K562 (cell line): ENCODE measurements at regions not wholly inside any gene's neighbourhood (a gene's known extent, or its start where the extent isn't known, plus 50 kb on each side); places are given as distances from the start of the nearest gene placed in this dataset.
A peak's percentile ranks its signal among the peaks of the same experiment; 100 is the strongest.

Experiments
- ATAC-seq: fragments of 200-7000 bp; cut with Tn5 transposase; 3 replicates; pipeline ENCODE4 v1.9.1; 2020; ENCODE audit warnings: moderate library complexity
- BruUV-seq: library from RNA; stranded (reverse); fragments of 400-500 nt; replicated peaks from 2 replicates; lab custom pipeline; 2021; lab: Mats Ljungman, UMichigan
- CTCF ChIA-PET: fragments of 300-600 bp; formaldehyde crosslinking; extraction: SDS; loops from one replicate; lab custom pipeline; 2021; ENCODE audit warnings: low intra/inter-chr PET ratio; lab: Yijun Ruan, JAX
- POLR2A ChIA-PET: fragments of 300-600, 350-650 bp; sonication (Branson Sonifier 250); formaldehyde crosslinking; extraction: SDS; loops from one replicate; lab custom pipeline; 2021; ENCODE audit warnings: antibody characterized with exemption, inconsistent platforms; lab: Yijun Ruan, JAX
- DNase-seq, 4 experiments: peaks; one replicate each; pipeline versions ENCODE4 v3.0.0 to v3.0.0-alpha.2; 2011 to 2018; ENCODE audit warnings: low spot score in 3 of 4, mixed read lengths in 3 of 4; ENCODE audit errors: extremely low read depth in 1 of 4
- FAIRE-seq: peaks from 2 replicates; lab custom pipeline; 2011; peaks lifted over from hg19 to GRCh38; lab: Jason Lieb, UNC
- H2AFZ ChIP-seq: 2 replicates; pipeline ENCODE4 v1.6.0; 2011; ENCODE audit warnings: low read depth, low read length, control low read depth, inconsistent platforms
- H3K27ac ChIP-seq: fragments of 200-600 bp; 3 replicates; pipeline ENCODE4 v1.8.0; 2011; ENCODE audit warnings: low read depth, mild to moderate bottlenecking, control low read depth, inconsistent platforms, low read length, moderate library complexity, mixed read lengths; ENCODE audit errors: extremely low read depth
- H3K27me3 ChIP-seq, 2 experiments: fragments of 300-600 bp in 1 of 2; 2 replicates in 1 of 2; 3 replicates in 1 of 2; pipeline versions ENCODE4 v1.6.0 to v1.8.0; 2011; ENCODE audit warnings: inconsistent platforms in 2 of 2, low read length in 2 of 2, mild to moderate bottlenecking in 1 of 2, mixed read lengths in 1 of 2, moderate library complexity in 1 of 2; ENCODE audit not compliant: control insufficient read depth in 2 of 2, insufficient read depth in 2 of 2
- H3K36me3 ChIP-seq: fragments of 300-600 bp; 3 replicates; pipeline ENCODE4 v1.8.0; 2011; ENCODE audit warnings: mild to moderate bottlenecking, low read length, inconsistent platforms; ENCODE audit not compliant: control insufficient read depth, insufficient read depth
- H3K4me1 ChIP-seq, 2 experiments: fragments of 200-600 bp in 1 of 2; replicated peaks in 1 of 2; 2 replicates in 1 of 2; 3 replicates in 1 of 2; pipeline versions ENCODE4 v1.5.1 to v1.8.0; 2011; ENCODE audit warnings: inconsistent platforms in 2 of 2, low read length in 2 of 2, mild to moderate bottlenecking in 1 of 2, mixed read lengths in 1 of 2, moderate library complexity in 1 of 2; ENCODE audit not compliant: control insufficient read depth in 2 of 2, insufficient read depth in 2 of 2
- H3K4me2 ChIP-seq: 2 replicates; pipeline ENCODE4 v1.6.1; 2011; ENCODE audit warnings: low read length, control low read depth, inconsistent platforms, mixed read lengths; ENCODE audit not compliant: insufficient read depth
- H3K4me3 ChIP-seq: fragments of 200-600 bp; sonication (generic), shearing (Covaris generic); 2 replicates; pipeline ENCODE4 v1.5.1; 2016; ENCODE audit warnings: control low read depth, inconsistent platforms
- H3K79me2 ChIP-seq: fragments of 200-600 bp; 3 replicates; pipeline ENCODE4 v1.8.0; 2011; ENCODE audit warnings: low read length, inconsistent platforms; ENCODE audit not compliant: control insufficient read depth, insufficient read depth
- H3K9ac ChIP-seq, 2 experiments: 2 replicates each; pipeline versions ENCODE4 v1.6.0 to v1.6.1; 2011; ENCODE audit warnings: low read depth in 2 of 2, low read length in 2 of 2, control low read depth in 1 of 2, inconsistent platforms in 1 of 2, mild to moderate bottlenecking in 1 of 2, mixed read lengths in 1 of 2; ENCODE audit not compliant: insufficient read depth in 1 of 2
- H3K9me1 ChIP-seq: one replicate; pipeline ENCODE4 v1.6.0; 2011; ENCODE audit warnings: inconsistent platforms, mild to moderate bottlenecking, low read length, moderate library complexity; ENCODE audit not compliant: control insufficient read depth, insufficient read depth
- H3K9me3 ChIP-seq: replicated peaks from 2 replicates; pipeline ENCODE4 v1.5.1; 2011; ENCODE audit warnings: low read depth, low read length, inconsistent platforms; ENCODE audit not compliant: control insufficient read depth, insufficient read depth
- H4K20me1 ChIP-seq: replicated peaks from 2 replicates; pipeline ENCODE4 v1.6.1; 2011; ENCODE audit warnings: low read length, inconsistent platforms, mixed read lengths; ENCODE audit not compliant: control insufficient read depth, insufficient read depth
- CBX1 ChIP-seq: sonication (generic); IDR thresholded peaks from 2 replicates; pipeline ENCODE4 v1.6.1; 2016; ENCODE audit warnings: antibody characterized with exemption, low read depth, mild to moderate bottlenecking
- EWSR1 ChIP-seq: fragments of 450-650 bp; IDR thresholded peaks from 2 replicates; pipeline ENCODE4 v1.6.1; 2018; ENCODE audit warnings: borderline replicate concordance, mild to moderate bottlenecking, low read depth, moderate library complexity; ENCODE audit not compliant: partially characterized antibody
- KAT8 ChIP-seq: fragments of 450-650 bp; IDR thresholded peaks from 2 replicates; pipeline ENCODE4 v1.6.1; 2016; ENCODE audit warnings: low read depth, mild to moderate bottlenecking
- TAL1 ChIP-seq: fragments of 450-650 bp; IDR thresholded peaks from 2 replicates; pipeline ENCODE4 v1.6.1; 2016; ENCODE audit warnings: mild to moderate bottlenecking
- WGBS: fragments of 100-300 bp; shearing (Covaris generic); methylation state at CpG from one replicate; pipeline ENCODE4 v1.1.6; 2016; ENCODE audit warnings: low coverage, mixed read lengths; ENCODE audit not compliant: insufficient coverage; ENCODE audit errors: missing lambda C conversion rate; 5-methylcytosine and 5-hydroxymethylcytosine counted together
- in situ Hi-C: fragments of 300-500 bp; cut with MboI; formaldehyde crosslinking; loops from 4 replicates; pipeline ENCODE4 v1.15.0; 2018; ENCODE audit warnings: inconsistent platforms, mixed read lengths
- intact Hi-C: fragments of 100-400 bp; cut with micrococcal nuclease; formaldehyde crosslinking; loops from 2 replicates; pipeline ENCODE4 v1.14.2; 2022
- TF ChIP-seq, protein P1 (sequence below), 3 experiments: fragments of 200-800 bp in 1 of 3; fragments of 250-450 bp in 1 of 3; fragments of 450-650 bp in 1 of 3; sonication (Bioruptor Pico) in 1 of 3; sonication (Bioruptor generic) in 1 of 3; formaldehyde crosslinking in 1 of 3; IDR thresholded peaks; 2 replicates each; pipeline versions ENCODE4 v1.6.1 to v1.8.0; 2016 to 2022; ENCODE audit warnings: mild to moderate bottlenecking in 2 of 3, missing genetic modification characterization in 2 of 3, missing compliant biosample characterization in 1 of 3, moderate library complexity in 1 of 3
- TF ChIP-seq, protein P2 (sequence below): sonication (generic); formaldehyde crosslinking; IDR thresholded peaks from 2 replicates; pipeline ENCODE4 v1.8.0; 2022; ENCODE audit warnings: mild to moderate bottlenecking, missing genetic modification reagents

DNA sequence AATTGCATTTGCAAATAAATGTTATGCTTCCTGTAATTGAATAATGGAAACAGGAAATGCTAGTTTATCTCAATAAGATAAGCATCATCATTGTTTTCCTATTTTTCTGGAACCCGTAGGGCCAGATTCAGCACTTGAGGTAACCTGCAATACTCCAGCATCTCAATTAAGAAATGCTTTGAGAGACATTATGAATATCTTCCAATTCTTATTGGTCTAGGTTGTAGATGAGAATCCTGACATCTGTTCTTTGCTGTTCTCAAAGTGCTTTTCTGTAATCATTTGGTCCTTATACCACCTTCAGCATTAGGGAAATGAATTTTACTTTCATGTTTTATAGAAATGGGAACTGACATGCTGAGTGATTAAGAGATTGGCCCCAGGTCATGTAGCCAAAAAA is 428.3 kb downstream of the CBLN4 start:
- CTCF ChIA-PET = no interaction called here
- in situ Hi-C loops = no loop called here
- no peak overlapping the region for H3K4me3 ChIP-seq
- H3K79me2 ChIP-seq = no peaks in the 10 kb centered on the region
- POLR2A ChIA-PET = no interaction called here
- WGBS = 0% methylated on average over 1 of the region's 1 CpG
- H3K36me3 ChIP-seq = no peaks in the 10 kb centered on the region
- no peak for DNase-seq
- no peaks in the 10 kb centered on the region for H3K4me1 ChIP-seq
- TF ChIP-seq TAL1 = no peak
- TF ChIP-seq, protein P1, sequence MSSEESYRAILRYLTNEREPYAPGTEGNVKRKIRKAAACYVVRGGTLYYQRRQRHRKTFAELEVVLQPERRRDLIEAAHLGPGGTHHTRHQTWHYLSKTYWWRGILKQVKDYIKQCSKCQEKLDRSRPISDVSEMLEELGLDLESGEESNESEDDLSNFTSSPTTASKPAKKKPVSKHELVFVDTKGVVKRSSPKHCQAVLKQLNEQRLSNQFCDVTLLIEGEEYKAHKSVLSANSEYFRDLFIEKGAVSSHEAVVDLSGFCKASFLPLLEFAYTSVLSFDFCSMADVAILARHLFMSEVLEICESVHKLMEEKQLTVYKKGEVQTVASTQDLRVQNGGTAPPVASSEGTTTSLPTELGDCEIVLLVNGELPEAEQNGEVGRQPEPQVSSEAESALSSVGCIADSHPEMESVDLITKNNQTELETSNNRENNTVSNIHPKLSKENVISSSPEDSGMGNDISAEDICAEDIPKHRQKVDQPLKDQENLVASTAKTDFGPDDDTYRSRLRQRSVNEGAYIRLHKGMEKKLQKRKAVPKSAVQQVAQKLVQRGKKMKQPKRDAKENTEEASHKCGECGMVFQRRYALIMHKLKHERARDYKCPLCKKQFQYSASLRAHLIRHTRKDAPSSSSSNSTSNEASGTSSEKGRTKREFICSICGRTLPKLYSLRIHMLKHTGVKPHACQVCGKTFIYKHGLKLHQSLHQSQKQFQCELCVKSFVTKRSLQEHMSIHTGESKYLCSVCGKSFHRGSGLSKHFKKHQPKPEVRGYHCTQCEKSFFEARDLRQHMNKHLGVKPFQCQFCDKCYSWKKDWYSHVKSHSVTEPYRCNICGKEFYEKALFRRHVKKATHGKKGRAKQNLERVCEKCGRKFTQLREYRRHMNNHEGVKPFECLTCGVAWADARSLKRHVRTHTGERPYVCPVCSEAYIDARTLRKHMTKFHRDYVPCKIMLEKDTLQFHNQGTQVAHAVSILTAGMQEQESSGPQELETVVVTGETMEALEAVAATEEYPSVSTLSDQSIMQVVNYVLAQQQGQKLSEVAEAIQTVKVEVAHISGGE (CRISPR knock-in tag; IDR thresholded peaks at IDR 0.05) = peak in 1 of 3 experiments; percentile 66; a peak in 1 of 6 replicates
- TF ChIP-seq, protein P2, sequence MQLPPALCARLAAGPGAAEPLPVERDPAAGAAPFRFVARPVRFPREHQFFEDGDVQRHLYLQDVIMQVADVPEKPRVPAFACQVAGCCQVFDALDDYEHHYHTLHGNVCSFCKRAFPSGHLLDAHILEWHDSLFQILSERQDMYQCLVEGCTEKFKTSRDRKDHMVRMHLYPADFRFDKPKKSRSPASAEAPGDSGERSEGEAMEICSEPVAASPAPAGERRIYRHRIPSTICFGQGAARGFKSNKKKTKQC (CRISPR knock-in tag) = no peak
- TF ChIP-seq CBX1 = no peak
- TF ChIP-seq EWSR1 = peak; percentile 72
- no peak for TF ChIP-seq KAT8
- H3K9me1 ChIP-seq = no peaks in the 10 kb centered on the region
- H3K27me3 ChIP-seq = no peaks in the 10 kb centered on the region
- H3K4me2 ChIP-seq = no peak overlapping the region
- H3K9ac ChIP-seq = no peak overlapping the region
- no peak for ATAC-seq
- H4K20me1 ChIP-seq = no peaks in the 10 kb centered on the region
- no peaks in the 10 kb centered on the region for H3K9me3 ChIP-seq
- no peak for FAIRE-seq
- H3K27ac ChIP-seq = no peak overlapping the region
- H2AFZ ChIP-seq = no peak overlapping the region
- intact Hi-C loops = no loop called here
- BruUV-seq = no TSS peak
